ENCODE measurements at regions not wholly inside any gene's neighbourhood (a gene's known extent, or its start where the extent isn't known, plus 50 kb on each side); places are given as distances from the start of the nearest gene placed in this dataset.

- no peak for TF ChIP-seq CTCF (IDR thresholded peaks at IDR 0.05)
- TF ChIP-seq POLR2A (IDR thresholded peaks at IDR 0.05), result no peak
Observed at GRCh38 chr15:53216036-53216435, 425.9 kb upstream of the ONECUT1 start.
